ENCODE measurements at regions not wholly inside any gene's neighbourhood (a gene's known extent, or its start where the extent isn't known, plus 50 kb on each side); places are given as distances from the start of the nearest gene placed in this dataset.

DNA sequence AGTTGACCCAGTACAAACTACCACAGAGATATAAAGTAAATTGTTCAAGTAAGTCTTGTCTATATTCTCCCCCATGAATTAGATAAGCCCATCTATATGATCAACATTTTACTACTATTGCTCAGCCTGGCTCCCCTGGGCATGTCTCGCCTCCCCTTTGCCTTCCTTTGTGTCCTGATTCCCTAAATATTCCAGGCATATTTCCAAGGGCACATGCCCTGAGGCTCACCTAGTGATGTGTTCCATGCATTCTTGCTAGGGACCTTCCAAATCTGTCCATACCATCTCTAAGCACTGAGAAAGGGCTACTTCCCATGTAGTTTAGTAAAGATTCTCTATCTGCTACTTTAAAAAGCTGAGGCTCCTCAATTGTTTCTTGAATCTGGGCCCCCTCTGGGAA lies 163.1 kb upstream of the ADRA1D start:
- no peak for DNase-seq (ENCODE audit: low read depth, low spot score)
- no peak overlapping the region for H3K4me3 ChIP-seq (ENCODE audit: low read length)

DNA sequence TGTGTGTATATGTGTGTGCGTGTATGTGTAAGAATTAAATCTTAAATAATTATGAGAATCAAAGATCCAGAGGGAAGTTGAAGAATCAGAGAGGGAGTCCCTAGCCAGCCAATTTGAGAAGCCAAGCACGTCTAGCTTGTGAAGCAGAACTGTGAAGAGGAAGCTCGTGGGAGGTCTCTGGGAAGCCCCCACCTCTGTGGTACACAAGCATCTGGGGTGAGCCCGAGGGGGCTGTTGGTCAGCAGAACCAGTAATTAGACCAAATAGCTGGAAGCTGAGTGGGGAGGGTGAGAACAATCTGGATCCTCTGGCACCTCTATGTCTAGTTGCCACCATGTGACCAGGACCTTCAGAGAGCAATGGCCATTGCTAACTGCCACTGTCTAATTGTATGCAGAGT lies 162.7 kb upstream of the ADRA1D start:
- H3K4me3 ChIP-seq (ENCODE audit: low read length): no peak overlapping the region
- DNase-seq (ENCODE audit: low read depth, low spot score): no peak

DNA sequence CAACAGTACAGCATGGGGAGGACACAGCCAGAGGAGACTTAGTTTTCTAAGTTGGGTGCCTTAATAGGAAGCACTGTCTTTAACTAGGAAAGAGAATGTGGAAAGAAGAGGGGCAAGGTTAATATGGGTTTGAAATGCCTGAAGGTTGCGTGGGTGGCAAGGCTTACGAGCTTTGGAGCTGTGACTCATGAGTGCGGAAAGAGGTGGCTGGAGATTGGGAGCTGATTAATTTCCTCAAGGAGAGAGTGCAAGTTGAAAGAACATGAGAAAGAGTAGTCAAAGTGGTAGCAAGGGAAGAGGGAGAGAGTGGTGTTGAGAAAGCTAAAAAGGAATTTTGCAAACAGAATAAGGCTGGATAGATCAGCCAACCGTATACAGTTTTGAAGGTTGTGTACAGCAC lies 157.5 kb upstream of the ADRA1D start:
- H3K4me3 ChIP-seq (ENCODE audit: low read length): no peak overlapping the region
- DNase-seq (ENCODE audit: low read depth, low spot score): no peak

DNA sequence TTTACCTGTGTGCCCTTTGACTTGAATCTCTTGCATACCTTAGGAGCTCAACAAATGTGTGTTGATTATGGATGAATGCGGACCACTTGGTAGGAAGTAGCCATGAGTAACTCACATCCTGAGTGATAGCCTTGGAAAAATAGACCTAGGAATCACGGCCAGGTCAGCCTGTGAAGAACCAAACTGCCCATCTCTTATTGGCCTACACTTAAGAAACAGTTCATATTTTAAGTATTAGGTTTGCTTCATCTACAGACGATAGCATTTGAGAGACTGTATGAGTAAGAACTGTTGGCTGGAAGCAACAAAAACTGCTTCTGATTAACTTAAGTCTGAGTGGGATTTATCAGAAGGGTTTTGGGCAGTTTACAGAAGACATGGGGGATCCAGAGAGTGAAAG lies 152.5 kb upstream of the ADRA1D start:
- no peak for DNase-seq (ENCODE audit: low read depth, low spot score)
- H3K4me3 ChIP-seq (ENCODE audit: low read length): no peak overlapping the region

DNA sequence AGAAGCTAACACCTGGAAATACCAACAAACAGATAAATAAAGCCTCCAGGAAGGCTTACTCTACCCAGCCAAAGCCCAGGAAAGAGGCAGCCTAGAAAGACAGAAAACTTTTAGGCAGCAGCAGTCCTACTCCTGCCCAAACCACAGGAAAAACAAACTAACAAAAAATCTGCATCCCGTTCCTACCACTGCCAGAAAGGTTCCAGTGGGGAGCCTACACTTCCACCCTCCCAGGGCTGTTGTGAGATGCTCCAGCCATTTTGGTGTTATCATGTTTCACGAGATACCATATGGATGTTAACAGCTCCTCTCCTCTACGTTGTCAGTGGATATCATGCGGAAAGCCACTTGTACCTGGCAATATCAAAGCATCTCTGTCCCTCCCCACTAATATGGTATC lies 135.9 kb upstream of the ADRA1D start:
- DNase-seq (ENCODE audit: low read depth, low spot score): no peak
- no peak overlapping the region for H3K4me3 ChIP-seq (ENCODE audit: low read length)

DNA sequence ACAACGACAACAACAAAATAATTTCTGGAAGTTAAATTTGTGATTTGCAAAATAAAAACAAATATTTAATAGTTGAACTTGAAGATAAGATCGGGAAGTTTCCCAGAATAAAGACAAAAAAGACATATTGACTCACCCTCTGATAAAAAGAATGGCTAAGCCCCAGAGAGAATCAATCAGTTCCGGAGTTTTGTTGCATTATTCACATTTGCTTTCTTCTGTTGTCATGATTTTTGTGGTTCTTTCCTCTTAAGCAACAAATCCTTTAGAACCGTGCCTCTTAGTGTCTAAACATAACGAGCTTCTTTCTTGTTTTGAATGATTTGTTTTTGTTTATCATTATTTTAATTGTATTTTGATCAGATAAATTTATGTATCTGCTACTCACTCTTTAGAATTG lies 134.9 kb upstream of the ADRA1D start:
- no peak for DNase-seq (ENCODE audit: low read depth, low spot score)
- H3K4me3 ChIP-seq (ENCODE audit: low read length): no peak overlapping the region

DNA sequence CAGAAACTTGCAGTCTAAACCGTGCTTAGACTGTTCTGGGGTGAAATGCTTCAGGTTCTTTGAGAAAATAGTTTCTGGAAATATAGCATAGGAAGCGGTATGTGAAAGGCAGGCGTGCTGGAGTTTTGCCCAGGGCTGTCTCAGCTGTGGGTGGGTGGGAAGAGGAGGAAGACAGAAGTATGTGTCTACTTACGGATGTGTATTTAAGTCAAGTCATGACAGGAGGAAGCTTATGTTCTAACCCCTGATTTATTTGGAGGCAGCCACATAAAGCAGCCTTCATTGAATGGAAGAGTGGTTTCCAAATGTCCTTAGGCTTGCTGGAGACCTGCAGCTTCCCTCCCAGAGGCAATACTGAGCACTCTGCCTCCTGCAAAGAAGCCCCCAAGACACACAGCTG lies 126.8 kb upstream of the ADRA1D start:
- DNase-seq (ENCODE audit: low read depth, low spot score): no peak
- H3K4me3 ChIP-seq (ENCODE audit: low read length): no peak overlapping the region

DNA sequence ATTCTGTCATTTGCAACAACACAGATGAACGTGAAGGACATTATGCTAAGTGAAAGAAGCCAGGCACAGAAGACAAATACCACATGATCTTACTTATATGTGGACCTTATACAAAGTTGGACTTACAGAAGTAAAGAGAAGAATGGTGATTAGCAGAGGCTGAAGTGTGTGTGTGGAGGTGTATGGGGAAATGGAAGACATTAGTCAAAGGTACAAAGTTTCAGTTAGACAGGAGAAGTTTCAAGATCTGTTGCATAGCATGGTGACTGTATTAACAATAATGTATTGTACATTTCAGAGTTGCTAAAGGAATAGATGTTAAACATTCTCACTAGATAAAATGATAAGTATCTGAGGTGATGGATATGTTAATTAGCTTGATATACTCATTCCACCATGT lies 124.4 kb upstream of the ADRA1D start:
- no peak for DNase-seq (ENCODE audit: low read depth, low spot score)

DNA sequence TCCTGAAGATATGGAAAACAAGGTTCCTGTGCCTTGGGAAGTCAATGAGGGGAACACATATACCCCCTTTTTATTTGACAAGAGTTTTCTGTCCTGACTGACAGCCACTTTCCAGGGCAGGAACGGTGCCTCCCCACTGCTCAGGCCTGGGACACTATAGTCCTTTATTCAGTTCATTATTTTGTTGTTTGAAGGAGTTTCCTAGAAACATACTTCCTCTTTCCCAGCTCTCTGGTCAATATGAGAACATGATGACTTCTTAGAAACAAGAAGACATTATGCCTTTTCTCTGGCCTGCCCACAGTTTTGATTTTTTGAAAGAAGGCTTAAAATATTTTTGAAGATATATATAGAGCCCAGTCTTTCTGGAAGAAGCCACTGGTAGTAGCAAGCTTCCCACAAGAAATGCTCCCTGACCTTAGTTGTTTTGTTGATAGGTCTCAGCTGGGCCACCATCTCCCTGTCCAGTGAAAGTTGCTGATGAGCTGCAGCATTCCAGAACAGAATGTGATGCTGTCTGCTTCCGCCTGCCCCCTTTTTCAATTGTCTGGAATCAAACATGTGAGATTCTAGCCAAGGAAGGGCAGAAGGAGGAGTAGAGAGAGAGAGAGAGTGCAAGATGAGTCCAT lies 122.7 kb upstream of the ADRA1D start:
- no peak for DNase-seq (ENCODE audit: low read depth, low spot score)
- H3K4me3 ChIP-seq (ENCODE audit: low read length): no peak overlapping the region

More for the DNA sequence above, 124.4 kb upstream of the ADRA1D start:
- H3K4me3 ChIP-seq (ENCODE audit: low read length): no peak overlapping the region

DNA sequence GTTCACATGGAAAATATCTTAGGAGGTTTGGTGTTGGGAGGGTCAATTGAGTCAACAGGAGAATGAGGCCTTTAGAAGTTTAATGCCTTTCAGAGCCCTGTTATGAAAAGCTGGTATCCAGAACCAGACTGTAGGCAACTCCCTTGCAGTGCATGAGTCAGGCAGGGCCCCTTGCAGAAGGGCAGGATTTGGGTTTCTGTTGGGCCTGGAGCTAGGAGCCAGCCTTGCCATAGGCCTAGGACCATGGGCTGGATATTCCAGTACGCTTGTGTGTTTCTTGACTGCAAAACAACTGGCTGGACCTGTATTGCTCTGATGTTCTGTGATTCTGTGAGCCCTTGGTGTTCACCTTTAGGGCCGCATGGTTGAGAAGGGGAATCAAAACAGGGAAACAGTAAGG lies 121.8 kb upstream of the ADRA1D start:
- DNase-seq (ENCODE audit: low read depth, low spot score): no peak
- no peak overlapping the region for H3K4me3 ChIP-seq (ENCODE audit: low read length)

DNA sequence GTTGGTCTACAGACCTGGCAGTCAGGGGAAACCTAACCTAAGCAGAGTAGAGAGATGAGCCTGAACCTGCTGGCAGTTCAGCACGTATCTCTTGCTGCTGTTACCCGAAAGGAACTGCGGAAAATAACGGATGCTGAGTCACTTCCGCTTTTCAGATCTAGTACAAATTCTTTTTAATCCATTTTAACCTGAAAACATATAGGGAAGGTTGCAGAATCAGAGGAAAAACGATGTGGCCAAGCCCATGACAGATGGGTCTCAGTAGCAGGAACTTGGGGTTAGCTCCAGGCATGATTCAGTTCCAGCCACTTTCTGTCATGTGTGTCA lies 120.7 kb upstream of the ADRA1D start:
- no peak for DNase-seq (ENCODE audit: low read depth, low spot score)
- no peak overlapping the region for H3K4me3 ChIP-seq (ENCODE audit: low read length)

DNA sequence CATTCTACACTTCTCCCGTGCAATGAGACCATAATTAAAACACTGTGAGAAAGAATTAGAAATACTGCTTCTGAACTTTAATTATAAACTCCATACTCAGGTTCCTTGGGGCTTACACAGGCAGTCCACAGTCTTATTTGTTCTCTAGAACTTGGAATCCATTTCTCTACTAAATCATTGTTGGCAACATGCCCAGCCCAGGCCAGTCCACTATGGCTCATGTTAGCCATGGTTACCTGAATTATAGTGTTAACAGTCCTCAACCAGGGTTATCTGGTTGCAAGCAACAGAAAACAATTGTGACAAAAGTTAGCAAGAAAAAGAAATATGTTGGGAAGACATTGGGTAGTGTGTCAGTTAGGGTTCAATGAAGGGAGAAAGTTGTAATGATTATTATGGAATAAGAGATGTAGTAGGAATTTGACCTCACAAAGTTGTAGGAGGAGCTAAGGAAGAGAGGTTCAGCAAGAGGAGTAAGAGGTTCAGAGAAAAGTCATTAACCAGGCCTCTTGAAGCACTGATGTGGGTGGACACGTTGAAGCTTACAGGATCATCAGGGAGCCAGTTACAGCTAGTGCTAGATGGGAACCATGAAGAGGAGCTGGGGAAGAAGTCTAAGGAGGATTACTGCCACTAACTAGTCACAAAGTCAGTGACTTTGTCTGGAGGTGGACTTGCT lies 120.2 kb upstream of the ADRA1D start:
- no peak for DNase-seq (ENCODE audit: low read depth, low spot score)
- no peak overlapping the region for H3K4me3 ChIP-seq (ENCODE audit: low read length)

DNA sequence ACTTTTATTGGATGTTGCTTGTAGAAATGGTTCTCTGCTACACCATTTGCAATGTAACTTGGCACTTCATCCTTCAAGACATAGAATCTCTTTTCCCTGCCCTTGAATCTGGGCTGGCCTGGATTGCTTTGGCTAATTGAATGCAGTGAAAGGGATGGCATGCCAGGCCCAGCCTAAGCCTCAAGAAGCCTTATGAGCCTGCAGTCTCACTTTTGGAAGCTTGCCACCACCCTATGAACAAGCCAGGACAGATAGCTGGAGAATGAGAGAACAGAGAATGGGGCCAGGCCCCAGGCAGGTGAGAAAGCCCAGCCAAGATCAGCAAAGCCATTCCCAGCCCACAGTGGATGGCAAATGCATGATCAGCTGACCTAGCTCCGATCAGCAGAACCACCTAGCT lies 117.0 kb upstream of the ADRA1D start:
- DNase-seq (ENCODE audit: low read depth, low spot score): no peak
- H3K4me3 ChIP-seq (ENCODE audit: low read length): no peak overlapping the region

DNA sequence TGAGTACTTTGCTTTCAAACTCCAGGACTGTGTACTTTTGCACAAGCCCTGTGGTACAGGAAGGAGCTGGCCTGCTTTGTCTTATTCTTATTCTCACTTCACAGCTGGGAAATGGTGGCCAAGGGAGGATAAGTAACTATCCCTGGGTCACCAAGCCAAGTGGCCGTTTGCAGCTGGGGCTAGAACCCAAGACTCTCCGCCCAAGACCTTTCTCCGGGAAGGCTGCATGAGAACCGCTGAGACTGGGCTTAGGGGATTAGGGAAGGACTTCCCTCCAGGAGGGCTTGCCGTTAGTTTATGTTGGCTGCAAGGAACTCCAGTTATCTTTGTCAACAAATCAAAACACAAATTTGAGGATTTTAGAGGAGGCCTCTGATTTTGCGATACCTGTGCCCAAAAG lies 109.5 kb upstream of the ADRA1D start:
- DNase-seq (ENCODE audit: low read depth, low spot score): no peak
- H3K4me3 ChIP-seq (ENCODE audit: low read length): no peak overlapping the region

DNA sequence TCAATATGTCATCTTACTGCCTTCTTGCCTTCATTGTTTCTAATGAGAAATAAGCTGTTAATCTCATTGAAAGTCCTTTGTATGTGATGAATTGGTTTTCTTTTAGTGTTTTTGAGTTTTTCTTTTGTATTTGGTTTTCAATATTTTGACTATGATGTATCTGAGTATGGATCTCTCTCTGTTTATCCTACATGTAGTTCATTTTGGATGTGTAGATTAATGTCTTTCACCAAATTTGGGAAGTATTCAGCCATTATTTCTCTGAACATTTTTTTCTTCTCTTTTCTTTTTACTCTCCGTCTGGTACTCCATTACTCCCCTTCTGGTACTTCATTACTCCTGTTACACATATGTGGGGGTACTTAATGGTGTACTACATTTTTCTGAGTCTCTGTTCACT lies 103.3 kb upstream of the ADRA1D start:
- no peak overlapping the region for H3K4me3 ChIP-seq (ENCODE audit: low read length)
- DNase-seq (ENCODE audit: low read depth, low spot score): no peak

DNA sequence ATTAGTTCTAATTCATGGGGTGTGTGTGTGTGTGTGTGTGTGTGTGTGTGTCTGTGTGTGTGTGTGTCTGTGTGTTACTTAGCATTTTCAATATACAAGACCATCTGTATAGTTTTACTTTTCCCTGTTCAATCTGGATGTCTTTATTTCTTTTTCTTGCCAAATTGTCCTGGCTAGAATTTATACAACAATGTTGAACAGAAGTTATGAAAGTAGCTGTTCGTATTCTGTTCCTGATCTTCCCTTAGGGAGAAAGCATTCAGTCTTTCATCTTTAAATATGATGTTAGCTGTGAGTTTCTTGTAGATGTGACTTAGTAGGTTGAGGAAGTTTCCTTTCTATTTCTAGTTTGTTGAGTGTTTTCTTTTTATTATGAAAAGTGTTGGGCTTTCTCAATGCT lies 101.0 kb upstream of the ADRA1D start:
- H3K4me3 ChIP-seq (ENCODE audit: low read length): no peak overlapping the region
- no peak for DNase-seq (ENCODE audit: low read depth, low spot score)

DNA sequence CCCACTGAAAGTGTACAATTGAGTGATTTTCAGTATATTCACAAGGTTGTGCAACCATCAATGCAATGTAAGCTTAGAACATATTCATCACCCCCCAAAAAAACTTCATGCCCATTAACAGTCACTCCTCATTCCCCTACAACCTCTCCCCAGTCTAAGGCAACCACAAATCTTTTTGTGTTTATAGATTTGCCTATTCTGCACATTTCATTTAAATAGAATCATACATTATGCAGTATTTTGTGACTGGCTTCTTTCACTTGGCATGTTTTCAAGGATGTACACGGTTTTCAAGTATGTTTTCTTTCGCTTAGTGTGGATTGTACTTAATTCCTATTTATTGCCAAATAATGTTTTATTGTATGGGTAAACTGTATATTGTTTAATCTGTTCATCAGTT lies 95.6 kb upstream of the ADRA1D start:
- DNase-seq (ENCODE audit: low read depth, low spot score): no peak
- H3K4me3 ChIP-seq (ENCODE audit: low read length): no peak overlapping the region

DNA sequence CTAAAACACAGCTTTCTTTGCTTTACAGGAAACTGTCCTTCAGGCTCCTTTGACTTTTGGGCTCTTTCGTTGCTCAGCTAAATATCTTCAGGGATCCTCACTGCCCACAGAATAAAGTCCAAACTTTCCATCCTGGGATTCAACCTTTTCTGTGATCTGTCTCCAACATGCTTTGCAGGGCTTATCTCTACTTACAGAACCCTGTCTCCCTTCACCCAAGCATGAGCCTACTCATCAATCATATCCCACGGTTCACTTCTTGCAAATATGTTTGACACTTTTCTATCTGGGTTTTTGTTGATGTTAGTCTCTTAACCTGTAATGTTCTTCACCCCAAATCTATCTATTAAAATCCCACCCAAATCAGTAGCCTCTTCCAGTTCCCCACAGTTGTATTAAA lies 93.5 kb upstream of the ADRA1D start:
- H3K4me3 ChIP-seq (ENCODE audit: low read length): no peak overlapping the region
- DNase-seq (ENCODE audit: low read depth, low spot score): no peak

DNA sequence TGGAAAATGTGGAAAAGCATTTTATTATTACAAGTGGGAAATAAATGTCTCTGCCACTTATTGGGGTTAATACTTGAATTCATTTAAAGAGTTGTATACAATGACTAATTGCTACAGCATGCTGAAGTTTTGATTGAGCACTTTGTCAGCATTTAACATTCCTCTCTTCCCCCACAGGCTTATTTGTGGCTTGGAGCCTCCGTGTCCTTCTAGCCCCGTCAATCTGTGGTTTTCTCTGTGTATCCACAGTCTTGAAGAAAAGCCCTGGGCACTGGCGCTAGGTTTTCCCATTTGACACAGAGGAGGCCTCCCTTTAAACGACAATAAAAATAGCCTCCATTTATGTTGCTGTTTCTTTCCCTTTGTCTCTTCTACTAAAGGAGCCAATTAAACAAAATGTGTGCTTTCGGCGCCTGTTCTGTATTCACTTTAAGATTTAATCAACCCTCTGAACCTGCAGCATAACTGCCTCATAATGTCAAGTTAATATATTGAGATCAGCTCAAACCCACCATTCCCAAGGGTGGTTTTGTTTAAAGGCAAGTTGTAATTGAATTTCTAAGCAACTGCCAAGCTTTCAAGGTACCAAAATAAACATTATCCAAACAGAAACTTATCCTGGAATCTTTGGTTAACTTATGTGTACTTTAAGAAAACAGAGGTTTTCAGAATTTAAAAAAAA lies 92.9 kb upstream of the ADRA1D start:
- DNase-seq (ENCODE audit: low read depth, low spot score): no peak
- H3K4me3 ChIP-seq (ENCODE audit: low read length): no peak overlapping the region

DNA sequence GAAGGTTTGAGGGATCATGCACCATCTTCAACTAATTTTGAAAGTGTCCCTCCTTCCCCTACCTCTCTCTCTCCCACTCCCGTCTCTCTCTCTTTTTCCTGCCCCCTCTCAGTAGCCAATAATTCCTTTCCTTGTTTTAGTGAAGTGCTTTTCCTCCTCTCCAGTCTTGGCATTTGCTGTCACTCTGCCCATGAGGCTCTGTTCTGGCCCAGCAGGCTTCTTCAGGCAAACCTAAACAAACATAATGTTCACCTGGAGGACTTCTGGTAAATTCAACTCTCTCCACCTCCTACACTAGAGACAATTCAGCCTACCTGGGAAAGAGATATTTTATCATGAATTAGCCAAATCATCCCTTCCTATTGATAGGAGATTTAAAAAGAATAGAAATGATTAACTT lies 86.6 kb upstream of the ADRA1D start:
- DNase-seq (ENCODE audit: low read depth, low spot score): no peak
- no peak overlapping the region for H3K4me3 ChIP-seq (ENCODE audit: low read length)

All from Jurkat, Clone E6-1 (cell line).